Activated B cell treated with CpG ODN at 0.5 μM for 24 hours (primary cell): ENCODE measurements at regions not wholly inside any gene's neighbourhood (a gene's known extent, or its start where the extent isn't known, plus 50 kb on each side); places are given as distances from the start of the nearest gene placed in this dataset.

Source experiments
- ATAC-seq: fragments of 200-7000 bp; cut with Tn5 transposase; one replicate; pipeline ENCODE4 v1.10.0; 2021; ENCODE audit warnings: low read depth, mild to moderate bottlenecking, moderate library complexity
- CTCF ChIA-PET: fragments of 350-600 bp; sonication (Branson Sonifier 250); formaldehyde crosslinking; loops from one replicate; lab custom pipeline; 2021; ENCODE audit warnings: antibody characterized with exemption; lab: Charles Lee
- POLR2A ChIA-PET: fragments of 350-600 bp; sonication (Branson Sonifier 250); formaldehyde crosslinking; loops from one replicate; lab custom pipeline; 2021; ENCODE audit warnings: antibody characterized with exemption; lab: Charles Lee
- DNase-seq: peaks from one replicate; pipeline ENCODE4 v3.0.0; 2022
- H3K27ac Mint-ChIP-seq: one replicate; pipeline ENCODE4 v1.8.0; 2020; ENCODE audit warnings: mixed read lengths
- H3K27me3 Mint-ChIP-seq: one replicate; pipeline ENCODE4 v1.8.0; 2021; ENCODE audit warnings: mixed read lengths
- H3K36me3 Mint-ChIP-seq: one replicate; pipeline ENCODE4 v1.8.0; 2021; ENCODE audit warnings: low read depth, mixed read lengths
- H3K4me1 Mint-ChIP-seq: one replicate; pipeline ENCODE4 v1.8.0; 2021; ENCODE audit warnings: mixed read lengths
- H3K4me3 Mint-ChIP-seq: one replicate; pipeline ENCODE4 v1.8.0; 2020; ENCODE audit warnings: mild to moderate bottlenecking, mixed read lengths
- H3K9me3 Mint-ChIP-seq: one replicate; pipeline ENCODE4 v1.8.0; 2020; ENCODE audit warnings: mixed read lengths
- intact Hi-C: fragments of 100-400 bp; cut with micrococcal nuclease; formaldehyde crosslinking; loops from one replicate; pipeline ENCODE4 v1.15.1; 2024
- TF ChIP-seq, protein P1 (sequence below): fragments of 200-600 bp; IDR thresholded peaks from one replicate; pipeline ENCODE4 v1.8.0; 2022; ENCODE audit warnings: antibody characterized with exemption, mild to moderate bottlenecking

DNA sequence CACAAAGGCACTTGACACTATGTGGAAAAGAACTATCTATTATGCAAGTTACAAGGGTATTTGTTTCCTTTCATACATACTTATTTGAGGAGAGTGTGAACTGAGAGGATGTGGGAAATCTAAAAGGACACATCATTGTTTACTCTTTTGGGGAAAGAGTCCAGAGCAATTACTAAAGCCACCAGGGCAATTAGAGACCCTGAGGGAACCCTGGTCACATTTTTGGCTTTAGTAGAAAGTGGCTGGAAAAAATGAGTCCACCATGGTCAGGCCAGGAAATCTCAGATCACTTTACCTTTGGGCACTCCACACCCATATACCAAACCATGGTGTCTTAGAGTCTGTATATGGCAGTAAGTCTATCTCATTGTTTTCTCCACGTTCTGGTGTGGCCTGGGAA is 243.3 kb downstream of the HLX start:
- CTCF ChIA-PET, result no interaction called here
- no peak overlapping the region for H3K4me3 Mint-ChIP-seq
- no peak for DNase-seq
- ATAC-seq, result no peak
- TF ChIP-seq, protein P1, sequence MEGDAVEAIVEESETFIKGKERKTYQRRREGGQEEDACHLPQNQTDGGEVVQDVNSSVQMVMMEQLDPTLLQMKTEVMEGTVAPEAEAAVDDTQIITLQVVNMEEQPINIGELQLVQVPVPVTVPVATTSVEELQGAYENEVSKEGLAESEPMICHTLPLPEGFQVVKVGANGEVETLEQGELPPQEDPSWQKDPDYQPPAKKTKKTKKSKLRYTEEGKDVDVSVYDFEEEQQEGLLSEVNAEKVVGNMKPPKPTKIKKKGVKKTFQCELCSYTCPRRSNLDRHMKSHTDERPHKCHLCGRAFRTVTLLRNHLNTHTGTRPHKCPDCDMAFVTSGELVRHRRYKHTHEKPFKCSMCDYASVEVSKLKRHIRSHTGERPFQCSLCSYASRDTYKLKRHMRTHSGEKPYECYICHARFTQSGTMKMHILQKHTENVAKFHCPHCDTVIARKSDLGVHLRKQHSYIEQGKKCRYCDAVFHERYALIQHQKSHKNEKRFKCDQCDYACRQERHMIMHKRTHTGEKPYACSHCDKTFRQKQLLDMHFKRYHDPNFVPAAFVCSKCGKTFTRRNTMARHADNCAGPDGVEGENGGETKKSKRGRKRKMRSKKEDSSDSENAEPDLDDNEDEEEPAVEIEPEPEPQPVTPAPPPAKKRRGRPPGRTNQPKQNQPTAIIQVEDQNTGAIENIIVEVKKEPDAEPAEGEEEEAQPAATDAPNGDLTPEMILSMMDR, result no peak
- H3K27ac Mint-ChIP-seq, result no peak overlapping the region
- intact Hi-C loops, result loop anchor here (2.0 kb wide), 1 partner anchor 20 kb away; no protein-coding TSS in a partner anchor
- peaks cover 6% of the 10 kb centered on the region for H3K27me3 Mint-ChIP-seq
- no peaks in the 10 kb centered on the region for H3K4me1 Mint-ChIP-seq
- H3K9me3 Mint-ChIP-seq, result peaks cover 8% of the 10 kb centered on the region
- H3K36me3 Mint-ChIP-seq, result no peaks in the 10 kb centered on the region
- POLR2A ChIA-PET, result no interaction called here

DNA sequence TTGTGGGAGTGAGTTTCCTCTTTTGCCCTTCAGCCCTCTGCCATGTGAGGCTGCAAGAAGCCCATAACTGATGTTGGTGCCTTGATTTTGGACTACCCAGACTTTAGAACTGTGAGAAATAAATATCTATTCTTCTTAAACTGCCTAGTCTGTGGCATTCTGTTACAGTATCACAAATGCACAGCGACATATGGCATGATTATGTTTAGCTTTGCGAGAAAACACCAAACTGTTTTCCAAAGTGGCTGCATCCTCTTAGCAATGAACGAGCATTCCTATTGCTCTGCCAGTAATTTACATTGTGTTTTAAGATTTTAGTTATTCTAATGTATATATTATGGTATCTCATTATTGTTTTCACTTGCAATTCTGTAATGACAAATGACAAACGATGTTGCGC is 246.7 kb downstream of the HLX start:
- H3K27ac Mint-ChIP-seq, result no peak overlapping the region
- H3K4me1 Mint-ChIP-seq, result no peaks in the 10 kb centered on the region
- intact Hi-C loops, result no loop called here
- no peaks in the 10 kb centered on the region for H3K27me3 Mint-ChIP-seq
- H3K4me3 Mint-ChIP-seq, result no peak overlapping the region
- DNase-seq (no peak), ATAC-seq (no peak)
- ChIA-PET POLR2A (no interaction called here), CTCF (no interaction called here)
- H3K9me3 Mint-ChIP-seq, result peaks cover 16% of the 10 kb centered on the region
- H3K36me3 Mint-ChIP-seq, result no peaks in the 10 kb centered on the region
- TF ChIP-seq, protein P1, result no peak

DNA sequence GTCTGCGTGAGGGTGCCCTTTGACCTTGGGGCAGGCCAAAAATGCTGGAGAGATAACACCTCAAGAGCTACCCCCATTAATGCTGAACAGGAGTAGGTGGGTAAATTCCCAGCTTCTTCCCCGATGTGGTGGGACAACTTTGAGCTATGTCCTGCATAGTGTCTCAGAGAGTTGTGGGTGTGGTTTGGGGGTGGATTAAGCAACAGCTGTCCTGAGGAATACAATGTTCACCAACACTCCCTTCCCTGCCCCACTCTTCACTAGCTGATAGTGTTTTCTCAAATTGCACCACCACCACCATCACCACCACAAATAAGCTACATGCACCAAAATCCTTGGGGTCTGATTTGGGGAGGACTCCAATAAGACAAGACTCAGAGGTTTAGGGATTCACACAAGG is 258.4 kb downstream of the HLX start:
- ChIA-PET POLR2A (no interaction called here), CTCF (no interaction called here)
- Mint-ChIP-seq H3K4me1 (peaks cover 5% of the 10 kb centered on the region), H3K9me3 (peaks cover 7% of the 10 kb centered on the region), H3K36me3 (no peaks in the 10 kb centered on the region), H3K27me3 (no peaks in the 10 kb centered on the region), H3K27ac (no peak overlapping the region), H3K4me3 (no peak overlapping the region)
- TF ChIP-seq, protein P1, result no peak
- DNase-seq (no peak), ATAC-seq (no peak)
- intact Hi-C loops, result no loop called here

DNA sequence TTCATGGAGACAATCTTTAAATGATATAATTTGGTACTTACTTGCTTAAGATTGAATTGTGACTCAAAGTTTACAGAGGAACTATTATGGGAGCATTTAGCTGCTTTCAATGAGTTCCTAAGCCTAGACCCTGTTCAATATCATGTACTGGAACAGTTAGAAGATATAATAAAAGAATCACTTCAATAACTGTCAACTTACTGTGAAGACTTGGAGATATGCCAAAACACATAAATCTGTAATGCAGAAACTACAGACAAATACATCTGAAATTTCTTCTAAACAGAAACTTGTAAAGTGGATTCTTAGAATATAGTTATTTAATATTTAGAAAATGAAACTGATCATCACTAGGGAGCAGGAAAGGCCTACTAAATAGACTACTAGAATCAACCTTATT is 259.3 kb downstream of the HLX start:
- Mint-ChIP-seq H3K27me3 (peaks cover 2% of the 10 kb centered on the region), H3K4me3 (no peak overlapping the region), H3K9me3 (peaks cover 7% of the 10 kb centered on the region), H3K27ac (no peak overlapping the region), H3K36me3 (no peaks in the 10 kb centered on the region), H3K4me1 (peaks cover 5% of the 10 kb centered on the region)
- TF ChIP-seq, protein P1, result no peak
- CTCF ChIA-PET, result no interaction called here
- POLR2A ChIA-PET, result no interaction called here
- intact Hi-C loops, result no loop called here
- DNase-seq (no peak), ATAC-seq (no peak)

DNA sequence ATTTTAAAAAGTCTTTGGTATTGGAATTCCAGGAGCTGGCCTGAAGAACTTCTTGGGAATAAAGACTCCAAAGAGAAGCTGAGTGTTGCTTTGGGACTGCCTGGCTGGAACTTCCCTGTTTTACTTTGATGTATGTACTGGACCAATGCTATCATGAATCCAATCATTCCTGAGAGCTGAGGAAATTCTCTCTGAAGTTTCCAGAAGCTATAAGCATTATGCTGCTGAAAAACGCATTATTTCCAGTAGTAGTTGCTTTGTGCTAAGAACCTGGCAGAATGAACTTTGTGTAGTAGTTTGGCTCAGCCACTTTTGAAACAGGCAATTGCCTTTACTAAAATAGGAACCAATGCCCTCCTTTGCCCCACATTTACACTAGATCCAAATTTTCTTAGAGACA is 260.7 kb downstream of the HLX start:
- intact Hi-C loops, result loop anchor here (5.0 kb wide), 1 partner anchor 38 kb away; no protein-coding TSS in a partner anchor
- ATAC-seq, result no peak
- POLR2A ChIA-PET, result no interaction called here

More for the DNA sequence above, 260.7 kb downstream of the HLX start:
- peaks cover 2% of the 10 kb centered on the region for H3K27me3 Mint-ChIP-seq
- peaks cover 7% of the 10 kb centered on the region for H3K9me3 Mint-ChIP-seq
- H3K36me3 Mint-ChIP-seq, result no peaks in the 10 kb centered on the region
- no peak for DNase-seq
- no peak overlapping the region for H3K4me3 Mint-ChIP-seq
- CTCF ChIA-PET, result no interaction called here
- no peak overlapping the region for H3K27ac Mint-ChIP-seq
- TF ChIP-seq, protein P1, result no peak
- peaks cover 5% of the 10 kb centered on the region for H3K4me1 Mint-ChIP-seq
